ENCODE measurements at regions not wholly inside any gene's neighbourhood (a gene's known extent, or its start where the extent isn't known, plus 50 kb on each side); places are given as distances from the start of the nearest gene placed in this dataset.

GRCh38 chrX:134184936-134185335 is 52.0 kb upstream of the CCDC160 start:
- TF ChIP-seq CTCF (conservative IDR thresholded peaks at IDR 0.05) (no peak), EZH2 (IDR thresholded peaks at IDR 0.05; ENCODE audit: low read depth) (no peak)

Measured in PC-9 (cell line).